GM18508 (cell line): ENCODE measurements at regions not wholly inside any gene's neighbourhood (a gene's known extent, or its start where the extent isn't known, plus 50 kb on each side); places are given as distances from the start of the nearest gene placed in this dataset.
"Not testable (repeated sequence)": the region's sequence is repeated elsewhere in the genome, so short reads cannot be mapped to it uniquely, and the experiment has no call there.

Experiments used
- ATAC-seq: cut with Tn5 transposase; IDR thresholded peaks from one replicate; pipeline ENCODE4 v1.9.1; 2021; ENCODE audit warnings: moderate number of reproducible peaks; ENCODE audit not compliant: insufficient read depth, unreplicated experiment

DNA sequence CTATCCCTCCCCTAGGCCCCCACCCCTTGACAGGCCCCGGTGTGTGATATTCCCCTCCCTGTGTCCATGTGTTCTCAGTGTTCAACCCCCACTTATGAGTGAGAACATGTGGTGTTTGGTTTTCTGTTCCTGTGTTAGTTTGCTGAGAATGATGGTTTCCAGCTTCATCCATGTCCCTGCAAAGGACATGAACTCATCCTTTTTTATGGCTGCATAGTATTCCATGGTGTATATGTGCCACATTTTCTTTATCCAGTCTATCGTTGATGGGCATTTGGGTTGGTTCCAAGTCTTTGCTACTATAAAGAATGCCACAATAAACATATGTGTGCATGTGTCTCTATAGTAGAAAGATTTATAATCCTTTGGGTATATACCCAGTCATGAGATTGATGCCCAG, 55.3 kb upstream of the PDZD8 start:
- ATAC-seq, result not testable (repeated sequence)

- ATAC-seq, result no peak
These were observed 54.5 kb upstream of the PDZD8 start for GRCh38 chr10:117429643-117430265.

DNA sequence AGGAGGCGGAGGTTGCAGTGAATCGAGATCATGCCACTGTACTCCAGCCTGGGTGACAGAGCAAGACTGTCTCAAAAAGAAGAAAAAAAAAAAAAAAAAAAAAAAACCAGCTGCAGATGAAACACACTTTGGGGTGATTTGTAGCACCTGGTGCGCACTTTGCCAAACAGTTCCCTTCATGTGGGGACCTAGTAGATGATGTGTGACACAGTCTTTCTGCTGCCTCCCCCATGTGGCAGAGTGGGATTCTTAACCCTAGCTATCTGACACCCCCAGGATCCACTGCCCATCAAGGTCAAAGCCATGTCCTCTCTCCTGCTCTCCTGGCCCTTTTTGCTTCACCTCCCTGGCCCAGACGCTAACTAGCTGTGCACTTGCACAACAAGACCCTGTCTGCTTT, 52.1 kb upstream of the PDZD8 start:
- ATAC-seq, result no peak

- peak; percentile 90 for ATAC-seq
These were observed 50.8 kb upstream of the PDZD8 start for GRCh38 chr10:117425974-117426566.

DNA sequence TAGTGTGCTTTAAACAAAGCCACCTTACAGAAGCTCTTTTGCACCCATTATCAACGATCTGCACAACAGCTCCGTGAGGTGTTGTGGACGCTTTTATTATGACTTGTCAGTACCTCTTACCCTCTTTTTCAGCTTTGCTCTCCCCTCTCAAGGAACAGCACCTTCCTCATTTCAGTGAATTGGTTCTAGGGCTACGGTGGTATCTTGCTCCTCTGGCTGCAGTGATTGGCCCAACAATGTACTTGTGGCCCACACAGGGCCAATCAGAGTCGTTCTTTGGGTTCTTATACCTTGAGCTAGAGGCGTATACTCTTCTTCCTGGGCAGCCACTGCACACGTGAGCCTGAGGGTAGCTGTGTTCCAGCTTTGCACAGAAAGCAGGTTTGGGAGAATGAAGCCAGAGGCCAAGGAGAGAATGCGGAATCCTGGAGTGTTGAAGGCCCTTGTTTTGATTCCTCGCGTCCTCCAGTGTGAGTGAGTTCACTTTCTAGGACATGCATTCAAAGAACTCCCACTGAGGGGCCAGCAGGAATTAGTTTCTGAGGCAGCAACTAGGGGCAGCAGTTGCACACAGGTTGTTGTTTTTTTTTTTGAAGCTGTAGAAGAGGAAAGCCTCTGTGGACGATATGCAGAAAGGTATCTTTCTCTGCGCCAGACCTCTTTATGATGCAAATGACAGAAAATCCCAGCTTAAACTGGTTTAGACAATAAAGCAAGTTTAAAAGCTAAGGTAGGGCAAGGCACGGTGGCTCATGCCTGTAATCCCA, 49.8 kb upstream of the PDZD8 start:
- ATAC-seq, result no peak
